Natural killer cell (primary cell): ENCODE measurements at regions not wholly inside any gene's neighbourhood (a gene's known extent, or its start where the extent isn't known, plus 50 kb on each side); places are given as distances from the start of the nearest gene placed in this dataset.
"Not testable (repeated sequence)": the region's sequence is repeated elsewhere in the genome, so short reads cannot be mapped to it uniquely, and the experiment has no call there.

ENCODE experiments used
- ATAC-seq, 3 donors: fragments of 150-1000 bp in 2 of 3; fragments of 200-7000 bp in 1 of 3; cut with Tn5 transposase; 1 replicate in 1 of 3; 2 replicates in 2 of 3; pipeline ENCODE4 v1.10.0; 2021; ENCODE audit warnings: mild to moderate bottlenecking in 2 of 3, moderate library complexity in 2 of 3
- DNase-seq, 2 donors: peaks; one replicate each; pipeline versions ENCODE4 v3.0.0 to v3.0.0-alpha.2; 2013 to 2021; ENCODE audit warnings: mixed read lengths in 1 of 2
- H3K27ac ChIP-seq: one replicate; pipeline ENCODE4 v1.5.1; 2013; ENCODE audit warnings: mild to moderate bottlenecking, low read length
- H3K27me3 ChIP-seq: one replicate; pipeline ENCODE4 v1.6.1; 2013; ENCODE audit warnings: low read length; ENCODE audit not compliant: control insufficient read depth, insufficient read depth
- H3K36me3 ChIP-seq: one replicate; pipeline ENCODE4 v1.6.1; 2013; ENCODE audit warnings: low read length; ENCODE audit not compliant: control insufficient read depth, insufficient read depth
- H3K4me1 ChIP-seq: one replicate; pipeline ENCODE4 v1.6.1; 2013; ENCODE audit warnings: low read length; ENCODE audit not compliant: control insufficient read depth, insufficient read depth
- H3K4me3 ChIP-seq: one replicate; pipeline ENCODE4 v1.5.1; 2013; ENCODE audit warnings: low read length
- H3K9me3 ChIP-seq: one replicate; pipeline ENCODE4 v1.6.1; 2013; ENCODE audit warnings: low read length; ENCODE audit not compliant: control insufficient read depth, insufficient read depth
- H3K27ac Mint-ChIP-seq, 2 donors: one replicate each; pipeline ENCODE4 v1.8.0; 2022; ENCODE audit warnings: mild to moderate bottlenecking in 2 of 2, mixed read lengths in 2 of 2, moderate library complexity in 1 of 2
- H3K27me3 Mint-ChIP-seq, 2 donors: one replicate each; pipeline ENCODE4 v1.8.0; 2022; ENCODE audit warnings: low read depth in 2 of 2, mixed read lengths in 2 of 2
- H3K36me3 Mint-ChIP-seq: one replicate; pipeline ENCODE4 v1.8.0; 2022; ENCODE audit warnings: mixed read lengths
- H3K4me1 Mint-ChIP-seq, 2 donors: one replicate each; pipeline ENCODE4 v1.8.0; 2022; ENCODE audit warnings: mixed read lengths in 2 of 2
- H3K4me3 Mint-ChIP-seq: one replicate; pipeline ENCODE4 v1.8.0; 2022; ENCODE audit warnings: mild to moderate bottlenecking, moderate library complexity, mixed read lengths
- H3K9me3 Mint-ChIP-seq, 2 donors: one replicate each; pipeline ENCODE4 v1.8.0; 2022; ENCODE audit warnings: mixed read lengths in 2 of 2
- WGBS: methylation state at CpG from one replicate; pipeline ENCODE4 v1.1.7; 2013; ENCODE audit warnings: missing lambda C conversion rate; ENCODE audit not compliant: insufficient coverage; 5-methylcytosine and 5-hydroxymethylcytosine counted together
- intact Hi-C: fragments of 100-400 bp; cut with micrococcal nuclease; formaldehyde crosslinking; loops from one replicate; pipeline ENCODE4 v1.14.2; 2022
- TF ChIP-seq, protein P1 (sequence below): fragments of 200-600 bp; IDR thresholded peaks from one replicate; pipeline ENCODE4 v1.8.0; 2022; ENCODE audit warnings: antibody characterized with exemption

GRCh38 chrX:63032811-63033210 lies 318.3 kb downstream of the SPIN4 start:
- TF ChIP-seq, protein P1, sequence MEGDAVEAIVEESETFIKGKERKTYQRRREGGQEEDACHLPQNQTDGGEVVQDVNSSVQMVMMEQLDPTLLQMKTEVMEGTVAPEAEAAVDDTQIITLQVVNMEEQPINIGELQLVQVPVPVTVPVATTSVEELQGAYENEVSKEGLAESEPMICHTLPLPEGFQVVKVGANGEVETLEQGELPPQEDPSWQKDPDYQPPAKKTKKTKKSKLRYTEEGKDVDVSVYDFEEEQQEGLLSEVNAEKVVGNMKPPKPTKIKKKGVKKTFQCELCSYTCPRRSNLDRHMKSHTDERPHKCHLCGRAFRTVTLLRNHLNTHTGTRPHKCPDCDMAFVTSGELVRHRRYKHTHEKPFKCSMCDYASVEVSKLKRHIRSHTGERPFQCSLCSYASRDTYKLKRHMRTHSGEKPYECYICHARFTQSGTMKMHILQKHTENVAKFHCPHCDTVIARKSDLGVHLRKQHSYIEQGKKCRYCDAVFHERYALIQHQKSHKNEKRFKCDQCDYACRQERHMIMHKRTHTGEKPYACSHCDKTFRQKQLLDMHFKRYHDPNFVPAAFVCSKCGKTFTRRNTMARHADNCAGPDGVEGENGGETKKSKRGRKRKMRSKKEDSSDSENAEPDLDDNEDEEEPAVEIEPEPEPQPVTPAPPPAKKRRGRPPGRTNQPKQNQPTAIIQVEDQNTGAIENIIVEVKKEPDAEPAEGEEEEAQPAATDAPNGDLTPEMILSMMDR, result no peak
- peaks cover 8% of the 10 kb centered on the region for H3K9me3 ChIP-seq
- Mint-ChIP-seq H3K27me3 (no peaks in the 10 kb centered on the region), H3K4me3 (no peak overlapping the region), H3K27ac (no peak overlapping the region), H3K4me1 (no peaks in the 10 kb centered on the region), H3K9me3 (peaks cover 2 to 3% of the 10 kb centered on the region in 2 donors), H3K36me3 (no peaks in the 10 kb centered on the region)
- 92% methylated on average over 2 of the region's 2 CpGs for WGBS
- no peak for ATAC-seq
- no peaks in the 10 kb centered on the region for H3K27me3 ChIP-seq
- H3K4me1 ChIP-seq, result no peaks in the 10 kb centered on the region
- no peak overlapping the region for H3K4me3 ChIP-seq
- H3K27ac ChIP-seq, result no peak overlapping the region
- no peak for DNase-seq
- intact Hi-C loops, result no loop called here
- no peaks in the 10 kb centered on the region for H3K36me3 ChIP-seq

GRCh38 chrX:63013549-63013948 lies 337.6 kb downstream of the SPIN4 start:
- Mint-ChIP-seq H3K27me3 (no peaks in the 10 kb centered on the region), H3K36me3 (no peaks in the 10 kb centered on the region), H3K4me1 (no peaks in the 10 kb centered on the region), H3K4me3 (no peak overlapping the region), H3K27ac (no peak overlapping the region), H3K9me3 (peaks cover 0 to 12% of the 10 kb centered on the region in 2 donors)
- WGBS, result 65% methylated on average over 2 of the region's 3 CpGs
- TF ChIP-seq, protein P1, result no peak
- Histone ChIP-seq H3K4me1 (no peaks in the 10 kb centered on the region), H3K27ac (no peak overlapping the region), H3K4me3 (no peak overlapping the region), H3K27me3 (no peaks in the 10 kb centered on the region), H3K9me3 (no peaks in the 10 kb centered on the region), H3K36me3 (no peaks in the 10 kb centered on the region)
- intact Hi-C loops, result no loop called here
- DNase-seq (no peak), ATAC-seq (no peak)

GRCh38 chrX:63012574-63012973 lies 338.6 kb downstream of the SPIN4 start:
- Histone ChIP-seq H3K27me3 (no peaks in the 10 kb centered on the region), H3K27ac (no peak overlapping the region), H3K4me1 (no peaks in the 10 kb centered on the region), H3K4me3 (no peak overlapping the region), H3K9me3 (no peaks in the 10 kb centered on the region), H3K36me3 (no peaks in the 10 kb centered on the region)
- H3K27ac Mint-ChIP-seq, result no peak overlapping the region
- H3K9me3 Mint-ChIP-seq, result peaks cover 2 to 12% of the 10 kb centered on the region in 2 donors
- intact Hi-C loops, result no loop called here
- ATAC-seq (no peak), DNase-seq (no peak)
- no peak overlapping the region for H3K4me3 Mint-ChIP-seq
- no peaks in the 10 kb centered on the region for H3K4me1 Mint-ChIP-seq
- H3K36me3 Mint-ChIP-seq, result no peaks in the 10 kb centered on the region
- TF ChIP-seq, protein P1, result no peak
- no peaks in the 10 kb centered on the region for H3K27me3 Mint-ChIP-seq

DNA sequence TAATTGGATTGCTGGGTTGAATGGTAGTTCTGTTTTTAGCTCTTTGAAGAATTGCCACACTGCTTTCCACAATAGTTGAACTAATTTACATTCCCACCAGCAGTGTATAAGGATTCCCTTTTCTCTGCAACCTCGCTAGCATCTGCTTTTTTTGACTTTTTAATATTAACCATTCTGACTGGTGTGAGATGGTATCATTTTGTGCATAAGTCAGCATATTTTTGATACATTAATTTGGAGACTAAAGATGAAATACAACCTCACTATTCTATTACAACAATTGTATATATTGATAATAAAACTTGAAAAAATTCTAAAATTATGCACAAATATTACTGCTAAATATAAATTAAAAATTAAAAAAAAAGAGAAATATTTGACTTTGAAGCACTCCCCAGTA lies 350.9 kb downstream of the SPIN4 start:
- no CpG with 5 or more reads among the region's 1 CpG for WGBS
- intact Hi-C loops, H3K27ac Mint-ChIP-seq, H3K36me3 ChIP-seq, H3K27me3 Mint-ChIP-seq, ATAC-seq, DNase-seq, H3K4me1 ChIP-seq, H3K9me3 ChIP-seq, H3K27me3 ChIP-seq, H3K4me1 Mint-ChIP-seq, H3K4me3 ChIP-seq, H3K27ac ChIP-seq, H3K36me3 Mint-ChIP-seq, H3K4me3 Mint-ChIP-seq: not testable (repeated sequence)
- peaks cover 4 to 17% of the 10 kb centered on the region in 2 donors for H3K9me3 Mint-ChIP-seq
